Mammary epithelial cell (primary cell): ENCODE measurements at regions not wholly inside any gene's neighbourhood (a gene's known extent, or its start where the extent isn't known, plus 50 kb on each side); places are given as distances from the start of the nearest gene placed in this dataset.

ENCODE experiments used
- CTCF ChIP-seq, 2 donors: IDR thresholded peaks in 1 of 2; conservative IDR thresholded peaks in 1 of 2; 2 replicates each; pipeline ENCODE4 v1.5.1; 2011 to 2012; ENCODE audit warnings: inconsistent platforms in 2 of 2, low read length in 2 of 2, mild to moderate bottlenecking in 2 of 2, control low read depth in 1 of 2, low read depth in 1 of 2; ENCODE audit not compliant: insufficient read depth in 1 of 2; ENCODE audit errors: extremely low read depth in 1 of 2
- EZH2 ChIP-seq: IDR thresholded peaks from 2 replicates; pipeline ENCODE4 v1.6.1; 2012; ENCODE audit warnings: low read length, inconsistent platforms, borderline replicate concordance

- TF ChIP-seq CTCF (conservative IDR thresholded peaks at IDR 0.05 in 1 of 2, IDR thresholded peaks at IDR 0.05 in 1 of 2; ENCODE audit: extremely low read depth in 1 of 2, insufficient read depth in 1 of 2, low read depth in 1 of 2, low read length in 2 of 2): no peak
- TF ChIP-seq EZH2: no peak
Measured at GRCh38 chr6:77073410-77073760, 389.9 kb downstream of the HTR1B start.
